Suprapubic skin (tissue), 4 donors: ENCODE measurements at regions not wholly inside any gene's neighbourhood (a gene's known extent, or its start where the extent isn't known, plus 50 kb on each side); places are given as distances from the start of the nearest gene placed in this dataset.

Experiments
- CTCF ChIP-seq, 2 donors: fragments of 200-600 bp in 1 of 2; fragments of 450-650 bp in 1 of 2; sonication (generic) in 1 of 2; IDR thresholded peaks; one replicate each; pipeline ENCODE4 v1.5.1; 2016 to 2019; ENCODE audit warnings: antibody characterized with exemption in 2 of 2, mild to moderate bottlenecking in 1 of 2, moderate library complexity in 1 of 2
- POLR2A ChIP-seq, 2 donors: fragments of 450-650 bp; IDR thresholded peaks; one replicate each; pipeline ENCODE4 v1.6.1; 2017; ENCODE audit warnings: antibody characterized with exemption in 2 of 2, mild to moderate bottlenecking in 2 of 2, moderate library complexity in 2 of 2
- POLR2AphosphoS5 ChIP-seq, 3 donors: sonication (generic); formaldehyde crosslinking; IDR thresholded peaks; one replicate each; pipeline ENCODE4 v1.6.1; 2017; ENCODE audit warnings: antibody characterized with exemption in 3 of 3

GRCh38 chr15:66936109-66936860, 129.1 kb upstream of the SMAD3 start:
- TF ChIP-seq POLR2AphosphoS5 (IDR thresholded peaks at IDR 0.05) (no peak), CTCF (IDR thresholded peaks at IDR 0.05) (no peak), POLR2A (IDR thresholded peaks at IDR 0.05) (no peak)
